GM18507 (cell line): ENCODE measurements at regions not wholly inside any gene's neighbourhood (a gene's known extent, or its start where the extent isn't known, plus 50 kb on each side); places are given as distances from the start of the nearest gene placed in this dataset.
"Not testable (repeated sequence)": the region's sequence is repeated elsewhere in the genome, so short reads cannot be mapped to it uniquely, and the experiment has no call there.

Experiments
- DNase-seq: peaks from one replicate; pipeline ENCODE4 v3.0.0; 2011; ENCODE audit warnings: low read depth; ENCODE audit not compliant: insufficient read length; ENCODE audit errors: extremely low spot score
- FAIRE-seq: peaks from 2 replicates; lab custom pipeline; 2011; peaks lifted over from hg19 to GRCh38; lab: Jason Lieb, UNC

DNA sequence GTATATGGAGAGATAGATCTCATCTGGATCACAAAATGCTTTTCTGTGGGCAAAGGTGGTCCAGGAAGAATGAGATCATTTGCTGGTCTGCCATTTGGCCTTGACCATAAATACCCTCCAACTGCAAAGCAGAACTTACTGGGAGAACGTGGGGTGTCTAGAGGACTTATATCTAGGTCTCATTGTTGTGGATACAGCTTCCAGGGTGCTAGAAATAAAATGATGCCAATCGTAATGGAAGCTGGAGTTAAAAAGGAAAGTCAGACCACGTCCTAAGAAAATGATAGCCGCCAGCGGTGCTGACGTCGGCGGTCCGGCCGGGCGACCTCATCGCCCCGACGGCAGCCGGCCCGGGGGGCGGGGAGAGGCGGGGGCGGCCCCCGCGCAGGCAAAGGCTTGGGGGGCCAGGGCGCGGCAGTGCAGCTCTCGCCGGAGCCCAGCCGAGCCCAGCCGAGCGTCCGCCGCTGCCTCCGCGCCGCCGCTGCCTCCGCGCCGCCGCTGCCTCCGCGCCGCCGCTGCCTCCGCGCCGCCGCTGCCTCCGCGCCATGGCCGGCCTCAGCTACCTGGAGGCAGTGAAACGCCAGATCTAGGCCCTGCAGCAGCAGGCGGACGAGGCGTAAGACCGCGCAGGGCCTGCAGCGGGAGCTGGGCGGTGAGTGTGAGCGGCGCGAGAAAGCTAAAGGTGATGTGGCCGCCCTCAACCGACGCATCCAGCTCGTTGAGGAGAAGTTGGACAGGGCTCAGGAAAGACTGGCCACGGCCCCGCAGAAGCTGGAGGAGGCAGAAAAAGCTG is 89.5 kb downstream of the EOMES start:
- FAIRE-seq, result no peak
- peak; percentile 18 for DNase-seq

DNA sequence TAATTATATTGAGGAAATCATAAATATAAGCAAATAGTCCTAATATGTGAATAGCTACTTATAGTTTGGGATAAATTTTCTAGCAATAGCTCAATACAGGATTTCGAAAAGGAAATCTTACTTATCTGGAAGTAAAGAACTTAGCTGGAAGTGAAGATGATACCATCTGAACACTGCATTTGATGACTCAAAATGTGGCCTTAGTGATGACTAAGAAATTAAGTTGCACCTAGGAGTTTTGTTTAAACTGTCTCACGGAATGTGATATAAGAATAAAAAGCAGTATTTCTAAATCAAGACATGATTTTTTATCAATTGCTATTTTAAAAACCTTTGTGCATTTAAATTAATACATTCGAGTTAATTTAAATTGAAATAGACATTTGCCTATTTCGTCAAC is 91.2 kb downstream of the EOMES start:
- FAIRE-seq (no peak), DNase-seq (no peak)

DNA sequence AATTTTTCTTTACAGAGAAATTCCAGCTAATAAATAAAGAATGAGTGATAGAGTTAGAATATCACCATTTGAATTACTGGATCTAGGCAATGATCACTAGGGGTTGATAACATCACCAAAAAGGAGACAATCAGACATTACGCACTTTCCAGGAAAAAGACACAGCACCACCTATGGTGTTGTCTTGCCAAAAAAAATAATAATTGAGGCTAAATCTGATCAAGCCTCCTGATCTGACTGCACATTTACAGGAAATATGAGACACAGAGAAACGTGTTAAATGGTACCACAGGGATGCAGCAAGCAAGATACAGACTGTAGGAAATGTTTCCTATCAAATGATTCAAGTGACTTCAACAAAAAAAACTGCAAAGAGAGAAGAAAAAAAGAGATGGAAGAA is 92.8 kb downstream of the EOMES start:
- no peak for FAIRE-seq
- DNase-seq, result no peak

- DNase-seq (no peak), FAIRE-seq (no peak)
Observed at GRCh38 chr3:27628026-27628750, 93.9 kb downstream of the EOMES start.

DNA sequence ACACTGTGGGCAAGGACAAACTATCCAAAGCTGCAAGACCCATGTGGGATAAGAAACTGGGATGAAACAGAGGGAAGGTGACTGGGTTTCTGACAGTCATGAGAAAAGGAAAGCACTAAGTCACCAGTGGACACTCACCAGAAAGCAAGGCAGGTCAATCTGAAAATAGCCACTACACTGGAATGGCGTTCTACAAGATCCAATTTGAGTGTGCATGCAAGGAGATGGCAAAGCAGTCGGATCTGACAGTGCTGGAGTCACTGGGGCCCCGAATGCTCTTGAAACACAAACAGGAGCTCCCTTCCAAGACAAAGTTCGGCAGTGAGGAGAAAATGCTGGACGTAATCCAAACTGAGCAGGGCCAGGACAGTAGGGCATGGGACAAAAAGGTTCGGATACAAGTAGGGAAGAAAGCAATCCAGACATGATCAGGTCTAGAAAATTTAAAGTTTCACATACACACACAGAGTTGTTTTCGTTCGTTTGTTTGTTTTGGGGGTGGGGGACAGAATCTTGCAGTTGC is 95.5 kb downstream of the EOMES start:
- no peak for FAIRE-seq
- DNase-seq, result no peak

- DNase-seq (no peak), FAIRE-seq (no peak)
Observed at GRCh38 chr3:27625864-27626263, 96.3 kb downstream of the EOMES start.

GRCh38 chr3:27623085-27623753 is 98.9 kb downstream of the EOMES start:
- FAIRE-seq (no peak), DNase-seq (no peak)

- DNase-seq (no peak), FAIRE-seq (no peak)
Observed at GRCh38 chr3:27617552-27617951, 104.6 kb downstream of the EOMES start.

GRCh38 chr3:27616031-27616430 is 106.1 kb downstream of the EOMES start:
- FAIRE-seq, result no peak

GRCh38 chr3:27615555-27615954 is 106.6 kb downstream of the EOMES start:
- DNase-seq (no peak), FAIRE-seq (no peak)

More at GRCh38 chr3:27616031-27616430, 106.1 kb downstream of the EOMES start:
- DNase-seq, result no peak

DNA sequence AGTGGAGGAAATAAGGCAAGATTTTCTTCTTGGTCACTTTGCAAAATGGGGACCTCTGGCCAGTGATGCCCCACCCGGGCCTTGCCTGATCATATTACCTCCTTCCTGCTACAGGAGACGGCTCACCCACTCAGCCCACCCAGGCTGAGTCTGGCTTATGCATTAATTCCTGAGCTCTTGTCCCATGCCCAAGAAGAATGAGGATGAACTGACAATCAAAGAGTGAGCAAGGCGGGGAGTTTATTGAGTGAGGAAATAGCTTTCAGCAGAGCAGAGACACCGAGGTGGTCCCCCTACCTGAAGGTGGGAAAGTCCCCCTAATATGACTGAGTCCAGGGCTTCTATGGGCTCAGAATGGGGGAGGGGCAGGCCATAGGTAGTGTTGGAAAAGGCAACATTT is 107.5 kb downstream of the EOMES start:
- FAIRE-seq, result no peak

GRCh38 chr3:27613846-27614500 is 108.2 kb downstream of the EOMES start:
- no peak for DNase-seq
- FAIRE-seq, result no peak

More for the DNA sequence above, 107.5 kb downstream of the EOMES start:
- no peak for DNase-seq

- no peak for FAIRE-seq
- DNase-seq, result no peak
Observed at GRCh38 chr3:27610800-27611525, 111.2 kb downstream of the EOMES start.

- no peak for FAIRE-seq
- no peak for DNase-seq
Observed at GRCh38 chr3:27607370-27607769, 114.8 kb downstream of the EOMES start.

GRCh38 chr3:27606537-27606936 is 115.6 kb downstream of the EOMES start:
- DNase-seq (no peak), FAIRE-seq (no peak)

DNA sequence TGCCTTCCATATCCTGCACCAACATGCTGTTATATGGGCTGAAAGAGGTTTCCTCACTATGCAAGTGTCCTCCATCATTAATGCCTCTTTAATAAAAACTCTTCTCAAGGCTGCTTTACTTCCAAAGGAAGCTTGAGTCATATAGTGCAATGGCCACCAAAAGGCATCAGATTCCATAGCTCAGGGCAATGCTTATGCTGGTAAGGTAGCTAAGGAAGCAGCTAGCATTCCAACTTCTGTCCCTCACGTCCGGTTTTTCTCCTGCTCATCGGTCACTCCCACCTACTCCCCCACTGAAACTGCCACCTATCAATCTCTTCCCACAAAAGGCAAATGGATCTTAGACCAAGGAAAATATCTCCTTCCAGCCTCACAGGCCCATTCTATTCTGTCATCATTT is 117.1 kb upstream of the SLC4A7 start:
- DNase-seq, FAIRE-seq: not testable (repeated sequence)

GRCh38 chr3:27599741-27600140 is 115.6 kb upstream of the SLC4A7 start:
- not testable (repeated sequence) for FAIRE-seq, DNase-seq

- FAIRE-seq (no peak), DNase-seq (no peak)
Observed at GRCh38 chr3:27596921-27597320, 112.7 kb upstream of the SLC4A7 start.

GRCh38 chr3:27596334-27596841 is 112.2 kb upstream of the SLC4A7 start:
- no peak for FAIRE-seq
- DNase-seq, result no peak
